ENCODE measurements at regions not wholly inside any gene's neighbourhood (a gene's known extent, or its start where the extent isn't known, plus 50 kb on each side); places are given as distances from the start of the nearest gene placed in this dataset.
"Not testable (repeated sequence)": the region's sequence is repeated elsewhere in the genome, so short reads cannot be mapped to it uniquely, and the experiment has no call there.

- Histone ChIP-seq H3K9me3 (ENCODE audit: control insufficient read depth, low read length) (no peaks in the 10 kb centered on the region), H3K4me3 (ENCODE audit: low read length in 2 of 2) (no peak overlapping the region), H3K27me3 (ENCODE audit: control insufficient read depth in 1 of 2, insufficient read depth in 2 of 2, low read length in 1 of 2) (no peaks in the 10 kb centered on the region), H3K27ac (ENCODE audit: low read depth in 1 of 2, low read length in 2 of 2) (no peak overlapping the region), H3K4me1 (ENCODE audit: control insufficient read depth in 1 of 2, insufficient read depth in 2 of 2, low read length in 2 of 2) (no peaks in the 10 kb centered on the region), H3K36me3 (ENCODE audit: control insufficient read depth in 1 of 2, insufficient read depth in 2 of 2, low read length in 1 of 2) (no peaks in the 10 kb centered on the region)
- WGBS, 2 donors = 59 to 73% methylated on average over 5 of the region's 5 CpGs
- intact Hi-C loops (cut with DNase I) = loop anchor here (10.0 kb wide), 2 partner anchors 1054 to 1194 kb away; no protein-coding TSS in a partner anchor
- ATAC-seq (ENCODE audit: low FRiP score) = no peak
- DNase-seq = no peak
These were observed 423.7 kb upstream of the MTPN start for GRCh38 chr7:136400877-136401276.

GRCh38 chr7:136399385-136399784 lies 422.2 kb upstream of the MTPN start:
- H3K36me3 ChIP-seq (ENCODE audit: control insufficient read depth in 1 of 2, insufficient read depth in 2 of 2, low read length in 1 of 2) = no peaks in the 10 kb centered on the region
- DNase-seq (no peak), ATAC-seq (ENCODE audit: low FRiP score) (no peak)
- H3K27me3 ChIP-seq (ENCODE audit: control insufficient read depth in 1 of 2, insufficient read depth in 2 of 2, low read length in 1 of 2) = no peaks in the 10 kb centered on the region
- intact Hi-C loops (cut with DNase I) = no loop called here
- H3K9me3 ChIP-seq (ENCODE audit: control insufficient read depth, low read length) = no peaks in the 10 kb centered on the region
- H3K4me1 ChIP-seq (ENCODE audit: control insufficient read depth in 1 of 2, insufficient read depth in 2 of 2, low read length in 2 of 2) = no peaks in the 10 kb centered on the region
- no peak overlapping the region for H3K4me3 ChIP-seq (ENCODE audit: low read length in 2 of 2)
- 19 to 25% methylated on average over 2 of the region's 2 CpGs for WGBS, 2 donors
- no peak overlapping the region for H3K27ac ChIP-seq (ENCODE audit: low read depth in 1 of 2, low read length in 2 of 2)

- Histone ChIP-seq H3K27me3 (ENCODE audit: control insufficient read depth in 1 of 2, insufficient read depth in 2 of 2, low read length in 1 of 2) (no peaks in the 10 kb centered on the region), H3K27ac (ENCODE audit: low read depth in 1 of 2, low read length in 2 of 2) (no peak overlapping the region), H3K4me1 (ENCODE audit: control insufficient read depth in 1 of 2, insufficient read depth in 2 of 2, low read length in 2 of 2) (no peaks in the 10 kb centered on the region), H3K9me3 (ENCODE audit: control insufficient read depth, low read length) (no peaks in the 10 kb centered on the region), H3K36me3 (ENCODE audit: control insufficient read depth in 1 of 2, insufficient read depth in 2 of 2, low read length in 1 of 2) (no peaks in the 10 kb centered on the region), H3K4me3 (ENCODE audit: low read length in 2 of 2) (no peak overlapping the region)
- intact Hi-C loops (cut with DNase I) = no loop called here
- no peak for ATAC-seq (ENCODE audit: low FRiP score)
- no peak for DNase-seq
- WGBS, 2 donors = 64 to 71% methylated on average over 2 of the region's 2 CpGs
These were observed 415.7 kb upstream of the MTPN start for GRCh38 chr7:136392856-136393255.

GRCh38 chr7:136391371-136391770 lies 414.2 kb upstream of the MTPN start:
- H3K4me1 ChIP-seq (ENCODE audit: control insufficient read depth in 1 of 2, insufficient read depth in 2 of 2, low read length in 2 of 2) = no peaks in the 10 kb centered on the region
- no peak overlapping the region for H3K27ac ChIP-seq (ENCODE audit: low read depth in 1 of 2, low read length in 2 of 2)
- no peaks in the 10 kb centered on the region for H3K36me3 ChIP-seq (ENCODE audit: control insufficient read depth in 1 of 2, insufficient read depth in 2 of 2, low read length in 1 of 2)
- WGBS, 2 donors = 51 to 53% methylated on average over 6 of the region's 6 CpGs
- DNase-seq (no peak), ATAC-seq (ENCODE audit: low FRiP score) (no peak)
- intact Hi-C loops (cut with DNase I) = no loop called here
- H3K4me3 ChIP-seq (ENCODE audit: low read length in 2 of 2) = no peak overlapping the region
- no peaks in the 10 kb centered on the region for H3K9me3 ChIP-seq (ENCODE audit: control insufficient read depth, low read length)
- no peaks in the 10 kb centered on the region for H3K27me3 ChIP-seq (ENCODE audit: control insufficient read depth in 1 of 2, insufficient read depth in 2 of 2, low read length in 1 of 2)

DNA sequence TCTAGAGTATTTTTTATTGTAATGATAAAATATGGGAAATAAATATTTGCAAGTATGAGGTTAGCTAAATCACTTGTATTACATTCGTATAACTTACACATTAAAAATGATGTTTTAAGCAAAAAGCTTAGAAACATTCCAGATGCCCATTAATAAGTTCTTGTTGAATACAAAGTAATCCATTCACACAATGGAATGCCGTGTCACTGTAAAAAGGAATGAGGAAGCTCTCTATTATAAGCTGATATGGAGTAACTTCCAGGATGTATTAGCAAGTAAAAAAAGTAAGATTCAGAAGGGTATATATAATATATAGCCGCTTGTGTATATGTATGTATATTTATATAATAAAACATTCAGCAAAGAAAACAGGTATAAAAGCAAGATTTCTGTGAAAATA lies 412.8 kb upstream of the MTPN start:
- Histone ChIP-seq H3K27ac (ENCODE audit: low read depth in 1 of 2, low read length in 2 of 2) (no peak overlapping the region), H3K36me3 (ENCODE audit: control insufficient read depth in 1 of 2, insufficient read depth in 2 of 2, low read length in 1 of 2) (no peaks in the 10 kb centered on the region), H3K4me3 (ENCODE audit: low read length in 2 of 2) (no peak overlapping the region), H3K27me3 (ENCODE audit: control insufficient read depth in 1 of 2, insufficient read depth in 2 of 2, low read length in 1 of 2) (no peaks in the 10 kb centered on the region), H3K4me1 (ENCODE audit: control insufficient read depth in 1 of 2, insufficient read depth in 2 of 2, low read length in 2 of 2) (no peaks in the 10 kb centered on the region), H3K9me3 (ENCODE audit: control insufficient read depth, low read length) (no peaks in the 10 kb centered on the region)
- DNase-seq (no peak), ATAC-seq (ENCODE audit: low FRiP score) (no peak)
- WGBS, 2 donors = 31 to 43% methylated on average over 3 of the region's 3 CpGs
- intact Hi-C loops (cut with DNase I) = no loop called here

GRCh38 chr7:136386876-136387275 lies 409.7 kb upstream of the MTPN start:
- no peaks in the 10 kb centered on the region for H3K4me1 ChIP-seq (ENCODE audit: control insufficient read depth in 1 of 2, insufficient read depth in 2 of 2, low read length in 2 of 2)
- no peaks in the 10 kb centered on the region for H3K36me3 ChIP-seq (ENCODE audit: control insufficient read depth in 1 of 2, insufficient read depth in 2 of 2, low read length in 1 of 2)
- intact Hi-C loops (cut with DNase I) = no loop called here
- WGBS, 2 donors = 7 to 22% methylated on average over 2 of the region's 2 CpGs
- H3K27ac ChIP-seq (ENCODE audit: low read depth in 1 of 2, low read length in 2 of 2) = no peak overlapping the region
- no peaks in the 10 kb centered on the region for H3K27me3 ChIP-seq (ENCODE audit: control insufficient read depth in 1 of 2, insufficient read depth in 2 of 2, low read length in 1 of 2)
- DNase-seq (no peak), ATAC-seq (ENCODE audit: low FRiP score) (no peak)
- H3K4me3 ChIP-seq (ENCODE audit: low read length in 2 of 2) = no peak overlapping the region
- H3K9me3 ChIP-seq (ENCODE audit: control insufficient read depth, low read length) = no peaks in the 10 kb centered on the region

- H3K36me3 ChIP-seq (ENCODE audit: control insufficient read depth in 1 of 2, insufficient read depth in 2 of 2, low read length in 1 of 2); DNase-seq; ATAC-seq (ENCODE audit: low FRiP score); intact Hi-C loops (cut with DNase I); H3K4me1 ChIP-seq (ENCODE audit: control insufficient read depth in 1 of 2, insufficient read depth in 2 of 2, low read length in 2 of 2); H3K27me3 ChIP-seq (ENCODE audit: control insufficient read depth in 1 of 2, insufficient read depth in 2 of 2, low read length in 1 of 2); H3K4me3 ChIP-seq (ENCODE audit: low read length in 2 of 2); H3K9me3 ChIP-seq (ENCODE audit: control insufficient read depth, low read length); H3K27ac ChIP-seq (ENCODE audit: low read depth in 1 of 2, low read length in 2 of 2): not testable (repeated sequence)
These were observed 394.2 kb upstream of the MTPN start for GRCh38 chr7:136371409-136371808.

GRCh38 chr7:136370137-136370536 lies 393.0 kb upstream of the MTPN start:
- no peak overlapping the region for H3K27ac ChIP-seq (ENCODE audit: low read depth in 1 of 2, low read length in 2 of 2)
- no peaks in the 10 kb centered on the region for H3K36me3 ChIP-seq (ENCODE audit: control insufficient read depth in 1 of 2, insufficient read depth in 2 of 2, low read length in 1 of 2)
- H3K4me1 ChIP-seq (ENCODE audit: control insufficient read depth in 1 of 2, insufficient read depth in 2 of 2, low read length in 2 of 2) = no peaks in the 10 kb centered on the region
- no peaks in the 10 kb centered on the region for H3K9me3 ChIP-seq (ENCODE audit: control insufficient read depth, low read length)
- H3K27me3 ChIP-seq (ENCODE audit: control insufficient read depth in 1 of 2, insufficient read depth in 2 of 2, low read length in 1 of 2) = no peaks in the 10 kb centered on the region
- H3K4me3 ChIP-seq (ENCODE audit: low read length in 2 of 2) = no peak overlapping the region
- intact Hi-C loops (cut with DNase I) = no loop called here
- WGBS, 2 donors = 92 to 96% methylated on average over 2 of the region's 2 CpGs
- ATAC-seq (ENCODE audit: low FRiP score) (no peak), DNase-seq (no peak)

DNA sequence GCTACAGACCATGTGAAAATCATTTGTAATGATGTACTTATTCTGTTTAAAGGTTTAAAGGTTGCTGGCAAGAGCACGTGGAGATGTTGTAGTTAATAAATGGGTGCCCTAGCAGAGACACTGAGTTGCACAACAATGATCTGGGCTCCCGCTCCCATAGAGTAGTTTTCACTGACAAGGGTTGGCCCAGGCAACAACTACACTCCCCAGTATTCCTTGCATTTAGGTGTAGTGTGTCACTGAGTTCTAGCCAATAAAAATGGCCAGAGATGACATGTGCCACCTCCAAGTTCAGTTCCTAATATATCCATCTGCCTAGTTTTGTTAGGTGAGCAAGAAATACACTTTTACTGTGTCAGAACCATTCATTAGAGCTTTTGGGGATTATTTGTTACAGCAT lies 392.1 kb upstream of the MTPN start:
- H3K4me3 ChIP-seq (ENCODE audit: low read length in 2 of 2) = no peak overlapping the region
- H3K27ac ChIP-seq (ENCODE audit: low read depth in 1 of 2, low read length in 2 of 2) = no peak overlapping the region
- no peaks in the 10 kb centered on the region for H3K4me1 ChIP-seq (ENCODE audit: control insufficient read depth in 1 of 2, insufficient read depth in 2 of 2, low read length in 2 of 2)
- intact Hi-C loops (cut with DNase I) = no loop called here
- 76 to 78% methylated on average over 2 of the region's 2 CpGs for WGBS, 2 donors
- no peaks in the 10 kb centered on the region for H3K36me3 ChIP-seq (ENCODE audit: control insufficient read depth in 1 of 2, insufficient read depth in 2 of 2, low read length in 1 of 2)
- DNase-seq = no peak
- H3K9me3 ChIP-seq (ENCODE audit: control insufficient read depth, low read length) = no peaks in the 10 kb centered on the region
- no peaks in the 10 kb centered on the region for H3K27me3 ChIP-seq (ENCODE audit: control insufficient read depth in 1 of 2, insufficient read depth in 2 of 2, low read length in 1 of 2)
- no peak for ATAC-seq (ENCODE audit: low FRiP score)

Measured in aorta (tissue), 5 donors.